ENCODE measurements at regions not wholly inside any gene's neighbourhood (a gene's known extent, or its start where the extent isn't known, plus 50 kb on each side); places are given as distances from the start of the nearest gene placed in this dataset.
A peak's percentile ranks its signal among the peaks of the same experiment; 100 is the strongest.
"Not testable (repeated sequence)": the region's sequence is repeated elsewhere in the genome, so short reads cannot be mapped to it uniquely, and the experiment has no call there.

GRCh38 chr12:9364224-9365176 is 156.3 kb upstream of the PZP start:
- peak; percentile 70 for DNase-seq

- no peak for DNase-seq
Measured at GRCh38 chr12:9363145-9363544, 154.9 kb upstream of the PZP start.

GRCh38 chr12:9361879-9362326 is 153.7 kb upstream of the PZP start:
- DNase-seq: peak; percentile 17

- not testable (repeated sequence) for DNase-seq
Measured at GRCh38 chr12:9354009-9354754, 146.0 kb upstream of the PZP start.

- DNase-seq: no peak
Measured at GRCh38 chr12:9351136-9351535, 142.9 kb upstream of the PZP start.

GRCh38 chr12:9349888-9350885 is 142.0 kb upstream of the PZP start:
- no peak for DNase-seq

- no peak for DNase-seq
Measured at GRCh38 chr12:9348906-9349518, 140.8 kb upstream of the PZP start.

- DNase-seq: peak; percentile 39
Measured at GRCh38 chr12:9347328-9348127, 139.3 kb upstream of the PZP start.

- DNase-seq: no peak
Measured at GRCh38 chr12:9346866-9347327, 138.7 kb upstream of the PZP start.

- no peak for DNase-seq
Measured at GRCh38 chr12:9345171-9345570, 137.0 kb upstream of the PZP start.

GRCh38 chr12:9344541-9344940 is 136.3 kb upstream of the PZP start:
- DNase-seq: peak; percentile 42

- DNase-seq: no peak
Measured at GRCh38 chr12:9343731-9344130, 135.5 kb upstream of the PZP start.

- DNase-seq: no peak
Measured at GRCh38 chr12:9342614-9343353, 134.6 kb upstream of the PZP start.

GRCh38 chr12:9341260-9341585 is 133.0 kb upstream of the PZP start:
- no peak for DNase-seq

- no peak for DNase-seq
Measured at GRCh38 chr12:9340422-9341259, 132.4 kb upstream of the PZP start.

GRCh38 chr12:9337656-9338055 is 129.5 kb upstream of the PZP start:
- no peak for DNase-seq

- DNase-seq: not testable (repeated sequence)
Measured at GRCh38 chr12:9336375-9337011, 128.3 kb upstream of the PZP start.

- no peak for DNase-seq
Measured at GRCh38 chr12:9335867-9336266, 127.7 kb upstream of the PZP start.

GRCh38 chr12:9334964-9335363 is 126.8 kb upstream of the PZP start:
- no peak for DNase-seq

All from suppressor macrophage treated with lipopolysaccharide for 4 hours (primary cell).